Liver (tissue), 7 donors: ENCODE measurements at regions not wholly inside any gene's neighbourhood (a gene's known extent, or its start where the extent isn't known, plus 50 kb on each side); places are given as distances from the start of the nearest gene placed in this dataset.

Experiments
- DNase-seq: peaks from one replicate; pipeline ENCODE4 v3.0.0-alpha.2; 2017; ENCODE audit warnings: low spot score
- H3K27ac ChIP-seq, 2 donors: one replicate each; pipeline ENCODE4 v1.7.0; 2013; ENCODE audit warnings: inconsistent platforms in 2 of 2, low read length in 2 of 2, control low read depth in 1 of 2, low read depth in 1 of 2, mild to moderate bottlenecking in 1 of 2
- H3K27me3 ChIP-seq, 4 donors: one replicate each; pipeline versions ENCODE4 v1.6.1 to v1.7.0; 2013; ENCODE audit warnings: low read length in 3 of 4, inconsistent platforms in 1 of 4, mild to moderate bottlenecking in 1 of 4, moderate library complexity in 1 of 4; ENCODE audit not compliant: control insufficient read depth in 4 of 4, insufficient read depth in 4 of 4
- H3K36me3 ChIP-seq, 4 donors: one replicate each; pipeline versions ENCODE4 v1.6.1 to v1.7.0; 2013; ENCODE audit warnings: low read length in 3 of 4, mild to moderate bottlenecking in 3 of 4, low read depth in 1 of 4, moderate library complexity in 1 of 4; ENCODE audit not compliant: control insufficient read depth in 4 of 4, insufficient read depth in 3 of 4
- H3K4me1 ChIP-seq, 4 donors: one replicate each; pipeline versions ENCODE4 v1.6.1 to v1.7.0; 2013; ENCODE audit warnings: low read length in 3 of 4, mild to moderate bottlenecking in 3 of 4, moderate library complexity in 1 of 4; ENCODE audit not compliant: control insufficient read depth in 4 of 4, insufficient read depth in 4 of 4
- H3K4me3 ChIP-seq, 3 donors: one replicate each; pipeline versions ENCODE4 v1.6.1 to v1.7.0; 2013; ENCODE audit warnings: low read length in 3 of 3, control low read depth in 1 of 3, low read depth in 1 of 3, mild to moderate bottlenecking in 1 of 3
- H3K9ac ChIP-seq, 2 donors: one replicate each; pipeline ENCODE4 v1.7.0; 2013; ENCODE audit warnings: low read length in 2 of 2, mild to moderate bottlenecking in 2 of 2, moderate library complexity in 2 of 2, control low read depth in 1 of 2, low read depth in 1 of 2
- H3K9me3 ChIP-seq, 4 donors: one replicate each; pipeline versions ENCODE4 v1.6.1 to v1.7.0; 2013; ENCODE audit warnings: low read length in 3 of 4; ENCODE audit not compliant: control insufficient read depth in 4 of 4
- ATF3 ChIP-seq: IDR thresholded peaks from 2 replicates; pipeline ENCODE4 v1.6.1; 2016; ENCODE audit warnings: antibody characterized with exemption
- EGR1 ChIP-seq, 2 donors: IDR thresholded peaks; 2 replicates each; pipeline ENCODE4 v1.6.1; 2016 to 2018; ENCODE audit warnings: antibody characterized with exemption in 2 of 2, low read depth in 2 of 2
- FOXA1 ChIP-seq: IDR thresholded peaks from 2 replicates; pipeline ENCODE4 v1.6.1; 2016; ENCODE audit warnings: antibody characterized with exemption
- FOXA2 ChIP-seq: IDR thresholded peaks from 2 replicates; pipeline ENCODE4 v1.6.1; 2016; ENCODE audit warnings: antibody characterized with exemption
- GABPA ChIP-seq, 2 donors: IDR thresholded peaks in 1 of 2; conservative IDR thresholded peaks in 1 of 2; 2 replicates each; pipeline ENCODE4 v1.6.1; 2016; ENCODE audit warnings: antibody characterized with exemption in 2 of 2, mild to moderate bottlenecking in 1 of 2, moderate library complexity in 1 of 2
- HNF4G ChIP-seq: IDR thresholded peaks from 2 replicates; pipeline ENCODE4 v1.6.1; 2016; ENCODE audit warnings: antibody characterized with exemption
- JUND ChIP-seq, 2 donors: IDR thresholded peaks; 2 replicates each; pipeline ENCODE4 v1.6.1; 2016; ENCODE audit warnings: antibody characterized with exemption in 2 of 2
- MAX ChIP-seq: IDR thresholded peaks from 2 replicates; pipeline ENCODE4 v1.6.1; 2016; ENCODE audit warnings: antibody characterized with exemption
- NR2F2 ChIP-seq: IDR thresholded peaks from 2 replicates; pipeline ENCODE4 v1.6.1; 2016; ENCODE audit warnings: antibody characterized with exemption
- RAD21 ChIP-seq, 2 donors: IDR thresholded peaks; 2 replicates each; pipeline ENCODE4 v1.6.1; 2016; ENCODE audit warnings: antibody characterized with exemption in 2 of 2, mild to moderate bottlenecking in 2 of 2
- RXRA ChIP-seq, 2 donors: IDR thresholded peaks; 2 replicates each; pipeline ENCODE4 v1.6.1; 2017 to 2018; ENCODE audit warnings: antibody characterized with exemption in 2 of 2, mild to moderate bottlenecking in 1 of 2
- SP1 ChIP-seq: IDR thresholded peaks from 2 replicates; pipeline ENCODE4 v1.6.1; 2018; ENCODE audit warnings: antibody characterized with exemption, mild to moderate bottlenecking
- TAF1 ChIP-seq: conservative IDR thresholded peaks from 2 replicates; pipeline ENCODE4 v1.6.1; 2016; ENCODE audit warnings: antibody characterized with exemption, mild to moderate bottlenecking
- YY1 ChIP-seq: IDR thresholded peaks from 2 replicates; pipeline ENCODE4 v1.6.1; 2016; ENCODE audit warnings: antibody characterized with exemption, mild to moderate bottlenecking
- WGBS: extraction: QIAGEN DNeasy Blood & Tissue Kit; methylation state at CpG from one replicate; pipeline ENCODE4 v1.1.7; 2013; 5-methylcytosine and 5-hydroxymethylcytosine counted together
- TF ChIP-seq, protein P1 (sequence below): IDR thresholded peaks from 2 replicates; pipeline ENCODE4 v1.6.1; 2016; ENCODE audit warnings: antibody characterized with exemption
- donor health status: healthy.
- donor health status: healthy.
- donor health status: healthy.
- donor health status: healthy.

- Histone ChIP-seq H3K4me3 (no peak overlapping the region), H3K4me1 (no peaks in the 10 kb centered on the region), H3K36me3 (no peaks in the 10 kb centered on the region), H3K9ac (no peak overlapping the region), H3K9me3 (no peaks in the 10 kb centered on the region), H3K27me3 (no peaks in the 10 kb centered on the region), H3K27ac (no peak overlapping the region)
- no peak for TF ChIP-seq TAF1
- no peak for DNase-seq
- WGBS = 75% methylated on average over 6 of the region's 6 CpGs
These were observed 537.6 kb upstream of the NOX3 start for GRCh38 chr6:155993240-155993639.

- Histone ChIP-seq H3K4me3 (no peak overlapping the region), H3K36me3 (no peaks in the 10 kb centered on the region), H3K4me1 (no peaks in the 10 kb centered on the region), H3K9me3 (no peaks in the 10 kb centered on the region), H3K9ac (no peak overlapping the region), H3K27me3 (peaks cover 0 to 3% (median 0%) of the 10 kb centered on the region in 4 donors), H3K27ac (no peak overlapping the region)
- TF ChIP-seq SP1 (peak; percentile 44), RXRA (IDR thresholded peaks at IDR 0.05) (peak; percentile 38 to 50), FOXA1 (no peak), NR2F2 (peak; percentile 27), RAD21 (IDR thresholded peaks at IDR 0.05) (peak in 1 of 2 donors; percentile 9), FOXA2 (no peak), JUND (IDR thresholded peaks at IDR 0.05) (no peak), ATF3 (no peak)
- no peak for DNase-seq
- WGBS = 81% methylated on average over 3 of the region's 3 CpGs
These were observed 530.1 kb upstream of the NOX3 start for GRCh38 chr6:155985660-155986138.

DNA sequence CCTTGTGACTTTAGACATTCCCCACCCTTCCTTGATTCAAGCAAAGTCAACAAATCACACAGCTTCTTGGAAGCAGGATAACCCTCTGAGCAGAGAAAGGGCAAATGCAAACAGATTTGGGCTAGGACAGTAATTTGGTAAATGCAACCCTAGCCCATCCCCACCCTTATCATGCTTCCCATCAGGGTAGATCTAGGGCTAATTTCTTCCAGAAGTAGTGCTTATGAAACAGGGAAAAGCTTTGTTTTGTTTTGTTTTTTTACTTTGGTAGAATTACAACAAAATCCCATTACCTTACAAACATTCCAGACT, 525.1 kb upstream of the NOX3 start:
- H3K9ac ChIP-seq = no peak overlapping the region
- no peaks in the 10 kb centered on the region for H3K27me3 ChIP-seq
- H3K9me3 ChIP-seq = no peaks in the 10 kb centered on the region

More for the DNA sequence above, 525.1 kb upstream of the NOX3 start:
- DNase-seq = no peak
- Histone ChIP-seq H3K4me3 (no peak overlapping the region), H3K4me1 (no peaks in the 10 kb centered on the region), H3K27ac (no peak overlapping the region), H3K36me3 (no peaks in the 10 kb centered on the region)
- TF ChIP-seq JUND (IDR thresholded peaks at IDR 0.05) (no peak), RXRA (IDR thresholded peaks at IDR 0.05) (no peak), YY1 (no peak), MAX (no peak), NR2F2 (no peak), ATF3 (no peak), GABPA (IDR thresholded peaks at IDR 0.05 in 1 of 2, conservative IDR thresholded peaks at IDR 0.05 in 1 of 2) (no peak), TAF1 (no peak), HNF4G (no peak), FOXA1 (no peak), EGR1 (IDR thresholded peaks at IDR 0.05; ENCODE audit: low read depth in 2 of 2) (no peak), FOXA2 (no peak), RAD21 (IDR thresholded peaks at IDR 0.05) (no peak)
- TF ChIP-seq, protein P1, sequence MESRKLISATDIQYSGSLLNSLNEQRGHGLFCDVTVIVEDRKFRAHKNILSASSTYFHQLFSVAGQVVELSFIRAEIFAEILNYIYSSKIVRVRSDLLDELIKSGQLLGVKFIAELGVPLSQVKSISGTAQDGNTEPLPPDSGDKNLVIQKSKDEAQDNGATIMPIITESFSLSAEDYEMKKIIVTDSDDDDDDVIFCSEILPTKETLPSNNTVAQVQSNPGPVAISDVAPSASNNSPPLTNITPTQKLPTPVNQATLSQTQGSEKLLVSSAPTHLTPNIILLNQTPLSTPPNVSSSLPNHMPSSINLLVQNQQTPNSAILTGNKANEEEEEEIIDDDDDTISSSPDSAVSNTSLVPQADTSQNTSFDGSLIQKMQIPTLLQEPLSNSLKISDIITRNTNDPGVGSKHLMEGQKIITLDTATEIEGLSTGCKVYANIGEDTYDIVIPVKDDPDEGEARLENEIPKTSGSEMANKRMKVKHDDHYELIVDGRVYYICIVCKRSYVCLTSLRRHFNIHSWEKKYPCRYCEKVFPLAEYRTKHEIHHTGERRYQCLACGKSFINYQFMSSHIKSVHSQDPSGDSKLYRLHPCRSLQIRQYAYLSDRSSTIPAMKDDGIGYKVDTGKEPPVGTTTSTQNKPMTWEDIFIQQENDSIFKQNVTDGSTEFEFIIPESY = no peak
